Mucosa of descending colon (tissue), 3 donors: ENCODE measurements at regions not wholly inside any gene's neighbourhood (a gene's known extent, or its start where the extent isn't known, plus 50 kb on each side); places are given as distances from the start of the nearest gene placed in this dataset.

Experiments used
- ATAC-seq: fragments of 200-7000 bp; cut with Tn5 transposase; one replicate; pipeline ENCODE4 v1.9.1; 2020; ENCODE audit warnings: mild to moderate bottlenecking, moderate library complexity
- DNase-seq, 3 donors: peaks; one replicate each; pipeline ENCODE4 v3.0.0-alpha.2; 2020
- H3K36me3 ChIP-seq: fragments of 200-600 bp; one replicate; pipeline ENCODE4 v1.8.0; 2021; ENCODE audit warnings: low read depth, mild to moderate bottlenecking
- H3K4me1 ChIP-seq: fragments of 200-600 bp; one replicate; pipeline ENCODE4 v1.8.0; 2021; ENCODE audit warnings: low read depth, mild to moderate bottlenecking
- H3K4me3 ChIP-seq: fragments of 200-600 bp; one replicate; pipeline ENCODE4 v1.8.0; 2021; ENCODE audit warnings: mild to moderate bottlenecking
- H3K9me3 ChIP-seq: fragments of 200-600 bp; one replicate; pipeline ENCODE4 v1.8.0; 2021; ENCODE audit warnings: mild to moderate bottlenecking
- intact Hi-C, 2 donors: fragments of 100-400 bp; cut with DNase I in 1 of 2; cut with micrococcal nuclease in 1 of 2; formaldehyde crosslinking; loops; one replicate each; pipeline versions ENCODE4 v1.11.0 to v1.11.1; 2022; cut with DNase I, micrococcal nuclease
- TF ChIP-seq, protein P1 (sequence below): fragments of 200-600 bp; IDR thresholded peaks from one replicate; pipeline ENCODE4 v1.8.0; 2022; ENCODE audit warnings: antibody characterized with exemption, mild to moderate bottlenecking
- donor health status: DM: no; HTN: no; CAD: no; lungs with moderate emphysema.
- donor health status: DM: no; HTN: no; CAD: no.
- donor health status: DM: no; HTN: yes; CAD: no.

DNA sequence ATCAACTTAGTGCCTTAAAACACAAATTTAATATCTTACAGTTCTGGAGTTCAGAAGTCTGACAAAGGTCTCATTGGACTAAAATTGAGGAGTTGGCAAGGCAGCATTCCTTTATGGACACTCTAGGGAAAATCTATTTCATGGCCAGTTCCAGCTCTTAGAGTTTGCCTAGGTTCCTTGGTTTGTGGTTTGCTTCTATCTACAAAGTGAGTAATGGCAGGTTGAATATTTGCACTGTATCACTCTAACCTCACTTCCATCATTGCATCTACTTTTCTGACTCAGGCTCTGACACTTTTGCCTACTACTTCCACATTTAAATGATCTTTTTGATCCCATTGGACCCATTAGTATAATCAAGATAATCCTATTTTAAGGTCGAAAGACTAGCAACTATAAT, 64.7 kb upstream of the PCDH10 start:
- DNase-seq = no peak
- ATAC-seq = no peak
- Histone ChIP-seq H3K36me3 (no peaks in the 10 kb centered on the region), H3K4me1 (no peaks in the 10 kb centered on the region), H3K4me3 (no peak overlapping the region), H3K9me3 (no peaks in the 10 kb centered on the region)
- TF ChIP-seq, protein P1, sequence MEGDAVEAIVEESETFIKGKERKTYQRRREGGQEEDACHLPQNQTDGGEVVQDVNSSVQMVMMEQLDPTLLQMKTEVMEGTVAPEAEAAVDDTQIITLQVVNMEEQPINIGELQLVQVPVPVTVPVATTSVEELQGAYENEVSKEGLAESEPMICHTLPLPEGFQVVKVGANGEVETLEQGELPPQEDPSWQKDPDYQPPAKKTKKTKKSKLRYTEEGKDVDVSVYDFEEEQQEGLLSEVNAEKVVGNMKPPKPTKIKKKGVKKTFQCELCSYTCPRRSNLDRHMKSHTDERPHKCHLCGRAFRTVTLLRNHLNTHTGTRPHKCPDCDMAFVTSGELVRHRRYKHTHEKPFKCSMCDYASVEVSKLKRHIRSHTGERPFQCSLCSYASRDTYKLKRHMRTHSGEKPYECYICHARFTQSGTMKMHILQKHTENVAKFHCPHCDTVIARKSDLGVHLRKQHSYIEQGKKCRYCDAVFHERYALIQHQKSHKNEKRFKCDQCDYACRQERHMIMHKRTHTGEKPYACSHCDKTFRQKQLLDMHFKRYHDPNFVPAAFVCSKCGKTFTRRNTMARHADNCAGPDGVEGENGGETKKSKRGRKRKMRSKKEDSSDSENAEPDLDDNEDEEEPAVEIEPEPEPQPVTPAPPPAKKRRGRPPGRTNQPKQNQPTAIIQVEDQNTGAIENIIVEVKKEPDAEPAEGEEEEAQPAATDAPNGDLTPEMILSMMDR = no peak
- intact Hi-C loops = no loop called here

DNA sequence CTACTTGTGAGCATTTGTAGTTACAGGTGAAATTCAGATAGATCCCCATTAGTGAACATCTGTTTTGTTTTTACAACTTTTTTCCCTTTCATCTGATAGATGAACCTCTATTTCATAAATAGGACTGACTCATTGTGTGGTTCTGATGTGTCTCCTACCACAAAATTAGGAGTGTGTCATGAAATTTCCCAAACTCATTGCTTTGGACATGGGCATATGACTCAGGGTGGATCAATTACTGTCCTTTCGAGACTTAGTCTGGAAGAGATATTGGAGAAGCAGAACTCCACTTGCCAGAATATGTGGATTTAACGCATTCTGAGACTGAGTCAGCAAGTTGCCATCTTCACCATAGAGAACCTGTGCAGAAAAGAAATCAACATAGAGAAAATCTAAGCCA, 53.5 kb upstream of the PCDH10 start:
- H3K4me1 ChIP-seq = no peaks in the 10 kb centered on the region
- no peaks in the 10 kb centered on the region for H3K36me3 ChIP-seq
- TF ChIP-seq, protein P1 = no peak
- ATAC-seq = no peak
- H3K4me3 ChIP-seq = no peak overlapping the region
- DNase-seq = no peak
- intact Hi-C loops = no loop called here
- H3K9me3 ChIP-seq = no peaks in the 10 kb centered on the region

DNA sequence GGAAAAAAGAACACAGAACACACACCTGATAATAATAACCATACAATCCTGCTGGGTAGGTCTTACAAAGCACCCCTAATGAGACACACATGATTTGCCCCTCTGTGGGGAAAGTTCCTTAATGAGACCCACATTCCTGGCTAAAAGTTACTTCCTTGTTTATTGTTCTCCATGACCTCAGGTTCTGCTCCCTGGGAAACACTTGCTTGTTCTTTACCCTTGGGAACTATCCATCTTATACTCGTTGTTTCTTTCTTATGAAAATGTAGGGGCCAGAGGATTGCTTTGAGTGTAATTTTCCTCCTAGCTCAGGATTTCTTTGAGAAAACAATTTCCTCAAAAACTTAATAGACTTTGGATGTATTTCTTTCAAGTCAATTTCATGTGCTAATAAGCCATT, 52.1 kb upstream of the PCDH10 start:
- TF ChIP-seq, protein P1 = no peak
- no peaks in the 10 kb centered on the region for H3K4me1 ChIP-seq
- intact Hi-C loops = no loop called here
- H3K9me3 ChIP-seq = no peaks in the 10 kb centered on the region
- ATAC-seq (no peak), DNase-seq (no peak)
- H3K4me3 ChIP-seq = no peak overlapping the region
- H3K36me3 ChIP-seq = no peaks in the 10 kb centered on the region
